HG03159 (cell line): ENCODE measurements at regions not wholly inside any gene's neighbourhood (a gene's known extent, or its start where the extent isn't known, plus 50 kb on each side); places are given as distances from the start of the nearest gene placed in this dataset.
A peak's percentile ranks its signal among the peaks of the same experiment; 100 is the strongest.
"Not testable (repeated sequence)": the region's sequence is repeated elsewhere in the genome, so short reads cannot be mapped to it uniquely, and the experiment has no call there.

ENCODE experiments used
- ATAC-seq: cut with Tn5 transposase; IDR thresholded peaks from one replicate; pipeline ENCODE4 v1.9.1; 2021; ENCODE audit warnings: mild to moderate bottlenecking, moderate library complexity; ENCODE audit not compliant: unreplicated experiment

DNA sequence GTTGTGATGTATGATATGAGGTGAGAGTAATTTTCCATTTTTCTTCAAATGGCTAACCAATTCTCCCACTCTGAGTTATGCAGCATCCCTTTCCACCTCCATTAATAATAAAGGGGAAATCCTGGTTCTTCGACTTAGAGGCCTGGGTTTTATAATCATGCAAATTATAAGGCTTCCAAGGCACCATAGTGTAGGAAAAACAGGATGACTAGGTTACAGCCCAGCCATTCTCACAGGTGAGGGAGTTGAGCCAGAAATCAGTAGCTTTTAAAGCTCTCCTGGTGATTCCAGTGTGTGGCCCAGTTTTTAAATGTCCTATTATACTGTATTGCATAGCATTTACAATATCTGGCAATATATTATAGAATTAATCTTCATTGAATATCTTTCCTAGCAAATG lies 203.1 kb downstream of the ARHGEF9 start:
- no peak for ATAC-seq

DNA sequence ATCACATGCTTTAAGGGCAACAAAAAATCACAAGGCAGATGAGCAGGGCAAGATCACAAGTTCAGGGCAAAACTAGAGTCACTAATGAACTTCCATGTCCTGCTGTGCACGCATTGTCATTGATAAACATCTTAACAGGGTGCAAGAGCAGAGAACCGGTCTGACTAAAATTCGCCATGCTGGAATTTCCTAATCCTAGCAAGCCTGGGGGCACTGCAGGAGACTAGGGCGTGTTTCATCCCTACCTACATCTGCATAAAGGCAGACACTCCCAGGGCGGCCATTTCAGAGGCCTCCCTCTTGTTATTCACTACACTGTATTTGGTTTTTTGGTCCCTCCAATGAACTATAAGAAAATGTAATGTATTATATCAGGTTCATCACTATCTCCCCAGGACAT lies 203.6 kb downstream of the ARHGEF9 start:
- no peak for ATAC-seq

- ATAC-seq = no peak
Observed at GRCh38 chrX:63576533-63576932, 208.5 kb downstream of the ARHGEF9 start.

GRCh38 chrX:63575700-63576099 lies 209.3 kb downstream of the ARHGEF9 start:
- ATAC-seq = not testable (repeated sequence)

- ATAC-seq = no peak
Observed at GRCh38 chrX:63566856-63567255, 215.7 kb upstream of the SPIN4 start.

- no peak for ATAC-seq
Observed at GRCh38 chrX:63561425-63561824, 210.3 kb upstream of the SPIN4 start.

DNA sequence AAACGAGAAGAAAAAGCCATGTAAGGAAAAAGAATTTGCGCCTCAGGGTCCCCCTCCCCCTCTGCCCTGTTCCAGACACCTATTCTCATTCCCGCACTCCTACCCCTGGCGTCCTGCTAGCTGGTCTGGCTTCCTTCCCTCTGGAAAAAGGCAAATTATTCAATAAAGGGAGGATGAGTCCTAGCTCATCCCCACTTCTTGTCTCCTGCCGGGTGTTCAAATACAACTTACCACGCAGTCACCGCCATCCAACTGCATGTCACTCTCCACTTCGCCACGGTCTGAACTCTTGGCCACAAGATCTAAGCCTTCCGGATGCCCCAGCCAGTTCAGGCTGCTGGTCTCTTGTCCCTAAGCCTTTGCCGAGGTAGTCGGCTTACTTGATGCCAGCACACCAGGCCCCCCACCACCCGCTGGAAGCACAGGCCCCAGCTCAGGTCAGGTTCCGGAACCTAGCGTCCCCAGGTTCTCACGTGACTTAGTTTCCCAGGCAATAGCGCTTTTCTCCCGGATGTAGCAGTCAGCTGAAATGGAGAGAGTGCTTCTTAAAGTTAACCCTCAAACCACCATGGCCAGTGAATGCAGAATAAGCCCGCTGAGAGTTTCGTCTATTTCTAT lies 209.6 kb upstream of the SPIN4 start:
- peak; percentile 99 for ATAC-seq

- no peak for ATAC-seq
Observed at GRCh38 chrX:63551856-63552255, 200.7 kb upstream of the SPIN4 start.

GRCh38 chrX:63530654-63531053 lies 179.5 kb upstream of the SPIN4 start:
- ATAC-seq = no peak

DNA sequence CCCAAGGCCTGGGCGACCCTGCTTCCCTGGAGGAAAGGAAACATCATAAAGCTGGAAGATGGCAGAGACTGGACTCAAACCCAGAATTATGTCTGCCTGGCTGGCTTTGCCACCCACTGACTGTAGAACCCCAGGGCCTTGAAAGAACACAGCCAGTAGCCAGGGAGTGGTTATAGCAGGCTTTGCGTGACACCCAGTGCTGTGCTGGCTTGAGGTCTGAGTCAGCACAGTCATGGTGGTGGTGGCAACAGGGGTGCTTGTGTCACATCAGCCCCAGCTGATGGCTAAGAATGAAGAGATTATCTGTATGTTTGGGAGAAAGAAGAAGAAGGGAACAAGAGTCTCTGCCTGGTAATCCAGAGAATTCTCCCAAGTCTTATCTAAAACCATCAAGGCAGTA lies 178.8 kb upstream of the SPIN4 start:
- ATAC-seq = no peak

DNA sequence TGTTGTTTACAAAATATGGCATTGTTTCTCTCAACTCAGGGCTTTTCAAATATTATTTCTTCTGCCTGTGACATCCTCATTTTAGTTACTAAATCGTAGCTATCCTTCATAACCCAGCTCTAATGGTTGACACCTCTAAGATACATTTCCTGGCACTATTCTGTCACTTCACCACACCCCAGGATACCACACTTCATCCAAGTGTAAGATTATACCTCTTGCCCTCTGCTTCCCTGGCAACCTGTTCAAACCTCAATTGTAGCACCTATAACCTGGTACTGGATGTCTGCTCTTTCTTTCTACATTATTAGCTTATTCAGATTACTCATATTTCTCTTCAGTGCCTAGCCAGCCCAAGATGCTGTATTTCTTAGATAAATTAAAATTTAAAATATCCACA lies 175.7 kb upstream of the SPIN4 start:
- no peak for ATAC-seq

GRCh38 chrX:63525491-63525890 lies 174.4 kb upstream of the SPIN4 start:
- no peak for ATAC-seq

DNA sequence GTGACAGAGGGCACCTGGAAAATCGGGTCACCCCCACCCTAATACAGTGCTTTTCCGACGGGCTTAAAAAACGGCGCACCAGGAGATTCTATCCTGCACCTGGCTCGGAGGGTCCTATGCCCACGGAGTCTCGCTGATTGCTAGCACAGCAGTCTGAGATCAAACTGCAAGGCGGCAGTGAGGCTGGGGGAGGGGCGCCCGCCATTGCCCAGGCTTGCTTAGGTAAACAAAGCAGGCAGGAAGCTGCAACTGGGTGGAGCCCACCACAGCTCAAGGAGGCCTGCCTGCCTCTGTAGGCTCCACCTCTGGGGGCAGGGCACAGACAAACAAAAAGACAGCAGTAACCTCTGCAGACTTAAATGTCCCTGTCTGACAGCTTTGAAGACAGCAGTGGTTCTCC lies 168.2 kb upstream of the SPIN4 start:
- ATAC-seq = not testable (repeated sequence)

DNA sequence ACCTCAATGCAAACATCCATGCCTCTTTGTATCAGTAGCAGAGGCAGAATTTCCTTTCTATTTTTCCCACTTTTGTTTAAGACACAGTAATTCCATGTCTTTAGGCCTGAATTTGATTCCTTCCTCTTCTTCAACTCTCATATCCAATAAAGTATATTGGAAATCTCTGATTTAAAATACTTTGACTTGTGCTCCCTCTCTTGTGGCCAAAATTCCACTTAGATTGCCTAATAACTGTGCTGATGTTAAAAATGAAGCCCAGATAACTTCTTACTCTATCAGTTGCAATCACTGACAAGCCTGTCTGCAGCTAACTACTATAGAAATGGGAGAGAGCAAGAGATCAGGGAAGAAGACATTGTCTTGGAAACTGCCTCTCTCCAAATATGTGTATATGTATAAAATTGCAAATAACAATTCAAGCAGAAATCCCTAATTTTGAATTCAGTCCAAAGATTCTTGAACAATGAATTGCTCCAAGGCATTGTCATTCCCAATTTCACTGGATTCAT lies 163.5 kb upstream of the SPIN4 start:
- no peak for ATAC-seq

DNA sequence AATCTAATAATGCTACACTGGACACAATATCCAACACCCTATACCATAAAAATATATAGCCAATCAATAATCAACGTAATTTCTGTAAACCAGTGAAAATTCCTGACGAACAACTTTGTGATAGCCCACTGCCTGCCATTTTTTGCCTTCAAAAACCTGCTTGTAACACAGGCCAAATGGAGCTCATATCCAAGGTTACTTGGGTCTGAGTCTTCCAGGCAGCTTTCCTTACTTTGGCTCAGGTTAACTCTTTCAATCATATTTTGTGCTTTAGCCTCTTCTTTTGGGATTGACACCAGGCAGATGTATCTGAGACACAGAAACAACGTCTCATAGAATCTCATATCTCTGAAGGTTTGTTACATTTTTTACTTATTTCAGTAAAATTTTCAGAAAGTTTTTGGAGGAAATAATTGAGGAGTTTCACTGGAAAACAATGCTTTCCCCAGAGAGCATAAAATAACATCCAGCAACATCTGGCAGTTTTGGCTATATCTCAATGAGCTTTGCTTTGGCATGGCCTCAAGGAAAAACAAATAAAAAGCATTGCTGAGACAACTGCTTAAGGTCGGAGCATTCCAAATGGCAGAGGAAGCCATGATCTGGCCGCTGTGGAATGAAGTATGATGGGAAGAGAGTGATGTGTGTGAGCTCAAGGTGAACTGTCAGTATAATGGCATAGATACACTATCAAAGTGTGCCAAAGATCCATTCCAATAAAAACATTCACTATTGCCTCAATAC lies 162.9 kb upstream of the SPIN4 start:
- ATAC-seq = no peak

DNA sequence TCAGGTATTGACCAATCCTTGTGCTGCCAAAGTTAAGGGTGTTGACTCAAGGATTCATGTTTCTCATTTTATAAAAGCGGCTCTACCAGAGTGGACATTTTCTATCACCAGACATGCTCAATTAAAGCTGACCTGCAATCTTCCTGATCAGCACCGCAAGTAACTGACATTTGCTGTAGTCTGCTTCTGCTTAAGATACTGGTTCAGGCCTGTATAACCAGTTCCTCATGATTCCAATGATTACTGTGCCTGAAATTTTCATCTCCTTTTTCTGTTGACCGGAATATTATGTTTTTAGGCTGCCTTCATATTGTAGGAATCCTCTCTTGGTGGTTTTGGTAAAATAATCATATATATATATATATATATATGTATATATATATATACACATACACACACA lies 160.2 kb upstream of the SPIN4 start:
- ATAC-seq = no peak

DNA sequence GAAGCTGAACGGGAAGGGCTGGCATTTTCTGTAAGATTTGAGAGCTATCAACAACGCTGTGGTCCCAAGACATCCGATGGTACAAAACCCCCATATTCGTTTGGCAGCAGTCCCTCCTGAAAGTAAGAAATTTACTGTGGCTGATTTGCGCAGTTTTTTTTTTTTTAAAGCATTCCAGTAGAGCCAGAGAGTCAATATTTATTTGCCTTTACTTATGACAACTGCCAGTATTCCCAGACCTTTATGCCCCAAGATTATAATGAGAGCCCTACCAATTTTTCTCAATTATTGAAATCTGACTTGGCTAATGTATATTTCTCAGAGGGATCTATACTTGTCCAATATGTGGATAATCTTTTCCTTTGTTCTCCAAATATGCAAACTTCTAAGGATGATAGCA lies 157.5 kb upstream of the SPIN4 start:
- no peak for ATAC-seq

DNA sequence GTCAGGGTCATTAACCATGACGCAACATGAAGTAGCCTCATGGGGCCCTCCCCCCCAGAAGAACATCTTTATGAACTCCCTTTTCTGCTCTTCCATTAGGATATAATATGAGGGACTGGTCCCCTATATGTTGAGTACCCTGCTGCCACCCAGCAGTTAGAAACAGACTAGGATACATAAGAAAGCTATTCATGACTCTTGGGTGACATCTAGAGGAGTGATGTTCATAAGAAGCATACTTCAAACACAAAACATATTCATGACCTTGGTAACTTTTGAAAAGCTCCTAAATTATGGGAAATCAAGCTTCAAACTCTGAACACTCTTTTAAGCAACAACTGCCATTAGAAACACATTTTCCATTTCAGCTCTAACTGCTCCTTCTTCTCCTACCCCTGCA lies 155.2 kb upstream of the SPIN4 start:
- ATAC-seq = no peak

DNA sequence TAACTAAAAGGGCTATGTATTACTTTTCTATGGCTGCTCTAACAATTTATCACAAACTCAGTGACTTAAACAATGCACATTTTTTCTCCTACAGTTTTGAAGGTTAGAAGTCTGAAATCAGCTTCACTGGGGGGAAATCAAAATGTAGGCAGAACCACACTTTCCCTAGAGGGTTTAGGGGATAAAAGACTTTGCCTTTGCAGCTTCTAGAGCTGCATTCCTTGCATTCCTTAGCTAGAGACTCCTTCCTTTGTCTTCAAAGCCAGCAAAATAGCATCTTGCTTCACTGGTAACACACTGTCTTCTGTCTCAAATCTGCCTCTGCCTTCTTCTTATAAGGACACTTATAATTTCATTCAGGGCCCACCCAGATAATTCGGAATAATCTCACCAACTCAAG lies 152.4 kb upstream of the SPIN4 start:
- no peak for ATAC-seq

DNA sequence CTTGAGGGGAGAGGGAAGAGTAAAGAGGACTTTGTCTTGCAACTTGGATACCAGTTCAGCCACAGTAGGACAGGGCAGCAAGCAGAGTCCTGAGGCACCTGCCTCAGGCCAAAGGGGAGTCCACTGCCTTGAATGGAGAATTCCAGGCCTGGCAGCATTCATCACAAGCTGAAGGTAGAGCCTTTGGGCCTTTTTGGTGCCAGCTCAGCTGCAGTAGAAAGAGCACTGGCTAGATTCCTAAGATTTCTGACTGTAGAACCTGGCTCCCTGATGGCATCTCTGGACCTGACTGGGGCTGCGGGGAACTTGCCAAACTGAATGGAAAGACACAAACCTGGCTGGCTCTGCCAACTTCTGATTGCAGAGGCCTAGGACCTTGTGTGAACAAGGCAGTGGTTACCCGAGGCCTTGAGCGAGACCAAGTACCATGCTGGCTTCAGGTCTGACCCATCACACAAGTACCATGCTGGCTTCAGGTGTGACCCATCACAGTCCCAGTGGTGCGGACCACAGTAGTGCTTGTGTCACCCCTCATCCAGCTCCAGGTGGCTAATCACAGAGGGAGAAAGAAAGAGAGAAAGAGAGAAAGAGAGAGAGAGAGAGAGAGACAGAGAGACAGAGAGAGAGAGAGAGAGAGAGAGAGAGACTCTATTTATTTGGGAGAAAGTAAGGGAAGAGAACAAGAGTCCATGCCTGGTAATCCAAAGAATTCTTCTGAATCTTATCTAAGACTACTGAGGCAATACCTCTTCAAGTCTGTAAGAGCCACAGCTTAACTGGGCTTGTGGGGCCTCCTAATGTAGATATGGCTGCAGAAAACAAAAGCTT lies 137.6 kb upstream of the SPIN4 start:
- ATAC-seq = no peak

DNA sequence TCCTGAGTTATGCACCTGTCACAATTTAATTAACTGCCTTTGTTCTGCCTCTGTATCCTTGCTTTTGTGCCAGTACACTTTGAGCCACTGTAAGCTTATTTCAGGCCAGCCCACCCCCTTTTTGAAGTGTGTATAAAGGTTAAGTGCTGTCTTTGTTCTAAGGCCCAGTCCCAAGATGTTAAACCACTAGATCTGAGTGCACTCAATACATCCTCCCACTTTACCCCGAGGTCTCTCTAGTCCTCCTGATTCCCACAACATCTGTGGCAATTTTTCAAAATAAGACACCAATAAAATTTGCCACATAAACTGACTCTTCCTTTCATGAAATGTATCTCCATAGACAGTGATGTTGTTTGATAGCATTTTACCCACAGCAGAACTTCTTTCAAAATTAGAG lies 124.1 kb upstream of the SPIN4 start:
- no peak for ATAC-seq

DNA sequence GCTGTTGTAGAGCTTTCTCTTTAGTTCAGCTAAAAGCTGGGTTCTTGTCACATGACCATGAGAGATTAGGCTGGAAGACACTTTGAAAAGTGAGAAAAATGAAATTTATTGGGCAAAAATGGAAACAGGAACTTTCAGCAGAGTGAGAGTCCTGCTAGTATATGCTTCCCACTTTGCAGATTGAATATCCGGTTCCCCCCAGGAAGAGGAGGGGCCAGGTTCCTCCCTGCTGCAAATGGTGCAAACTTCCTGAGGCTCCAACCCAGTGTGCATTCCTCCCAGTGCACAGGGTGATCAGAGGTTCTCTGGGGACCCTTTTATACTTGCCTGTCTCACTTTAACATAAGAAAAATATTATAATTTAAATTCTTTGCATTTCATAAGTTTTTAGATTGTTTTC lies 119.9 kb upstream of the SPIN4 start:
- no peak for ATAC-seq
